GM18520 (cell line): ENCODE measurements at regions not wholly inside any gene's neighbourhood (a gene's known extent, or its start where the extent isn't known, plus 50 kb on each side); places are given as distances from the start of the nearest gene placed in this dataset.

Source experiments
- ATAC-seq: cut with Tn5 transposase; IDR thresholded peaks from one replicate; pipeline ENCODE4 v1.9.1; 2021; ENCODE audit not compliant: unreplicated experiment

GRCh38 chr11:26777372-26777808 lies 55.5 kb upstream of the SLC5A12 start:
- no peak for ATAC-seq

DNA sequence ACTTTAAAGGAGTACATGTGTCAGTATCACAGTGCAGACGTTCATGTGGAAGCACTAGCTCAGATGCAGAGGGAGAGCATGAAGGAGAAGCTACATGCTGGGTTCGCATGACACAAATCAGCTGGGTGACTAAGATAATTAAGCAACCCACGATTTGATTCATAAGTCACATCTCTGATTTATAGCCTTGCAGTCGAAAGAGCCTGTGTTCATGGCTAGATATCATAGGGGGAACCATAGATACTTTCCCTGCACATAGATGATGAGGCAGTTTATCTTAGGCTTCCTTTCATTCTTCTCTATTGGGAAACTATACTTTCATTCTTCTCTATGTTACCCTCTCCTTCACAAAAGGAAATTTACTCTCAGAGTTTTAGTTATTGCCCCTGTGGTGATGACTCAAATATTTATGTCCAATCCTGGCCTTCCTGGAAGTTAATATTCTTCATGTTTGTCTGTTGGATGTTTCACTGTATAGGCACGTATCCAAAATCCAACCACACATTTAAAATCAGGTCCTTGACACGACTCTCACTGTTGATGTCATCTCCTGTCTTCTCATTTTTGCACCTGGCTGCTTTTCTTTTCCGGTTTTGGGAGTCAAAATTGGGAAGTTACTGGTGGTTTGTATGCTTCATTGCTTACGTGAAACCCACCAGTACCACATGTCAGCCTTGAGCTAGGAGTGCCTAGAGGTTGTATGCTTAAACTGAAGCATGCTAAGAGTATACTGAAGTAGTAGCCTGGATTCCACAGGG lies 56.3 kb upstream of the SLC5A12 start:
- ATAC-seq = no peak

DNA sequence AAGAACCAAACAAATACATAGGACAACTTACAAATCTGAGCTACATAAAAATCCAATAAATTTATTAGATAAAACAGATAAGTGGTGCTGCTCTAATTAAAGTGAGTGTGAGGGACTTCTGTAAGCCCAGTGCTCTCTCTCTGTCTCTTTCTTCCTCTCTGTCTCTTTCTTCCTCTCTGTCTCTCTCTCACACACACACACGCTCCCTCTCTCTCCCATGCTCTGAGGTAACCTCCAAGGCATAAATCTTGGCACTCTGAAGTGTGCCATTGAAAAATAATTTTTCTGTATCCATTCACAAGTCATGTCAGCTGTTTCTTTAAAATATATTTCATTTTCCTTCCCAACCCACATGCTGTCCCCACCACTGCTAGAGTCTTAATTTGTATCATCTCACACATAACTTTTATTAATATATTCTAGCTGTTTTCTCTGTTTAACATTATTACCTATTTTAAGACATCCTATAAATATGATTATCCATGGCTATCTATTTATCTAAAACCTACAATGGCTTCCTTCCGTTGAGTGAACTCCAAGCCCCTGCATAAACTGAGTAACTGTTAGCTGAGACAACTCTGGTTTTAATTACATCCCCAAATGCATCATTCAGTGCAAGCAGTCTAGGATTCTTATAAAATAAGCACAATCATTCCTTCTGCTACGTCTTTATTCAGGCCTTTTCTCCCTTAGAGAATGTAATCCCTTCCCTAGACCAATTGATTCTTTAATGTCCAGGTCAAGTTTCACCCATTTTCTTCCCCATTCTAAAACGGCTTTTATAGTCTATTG lies 57.4 kb upstream of the SLC5A12 start:
- no peak for ATAC-seq

DNA sequence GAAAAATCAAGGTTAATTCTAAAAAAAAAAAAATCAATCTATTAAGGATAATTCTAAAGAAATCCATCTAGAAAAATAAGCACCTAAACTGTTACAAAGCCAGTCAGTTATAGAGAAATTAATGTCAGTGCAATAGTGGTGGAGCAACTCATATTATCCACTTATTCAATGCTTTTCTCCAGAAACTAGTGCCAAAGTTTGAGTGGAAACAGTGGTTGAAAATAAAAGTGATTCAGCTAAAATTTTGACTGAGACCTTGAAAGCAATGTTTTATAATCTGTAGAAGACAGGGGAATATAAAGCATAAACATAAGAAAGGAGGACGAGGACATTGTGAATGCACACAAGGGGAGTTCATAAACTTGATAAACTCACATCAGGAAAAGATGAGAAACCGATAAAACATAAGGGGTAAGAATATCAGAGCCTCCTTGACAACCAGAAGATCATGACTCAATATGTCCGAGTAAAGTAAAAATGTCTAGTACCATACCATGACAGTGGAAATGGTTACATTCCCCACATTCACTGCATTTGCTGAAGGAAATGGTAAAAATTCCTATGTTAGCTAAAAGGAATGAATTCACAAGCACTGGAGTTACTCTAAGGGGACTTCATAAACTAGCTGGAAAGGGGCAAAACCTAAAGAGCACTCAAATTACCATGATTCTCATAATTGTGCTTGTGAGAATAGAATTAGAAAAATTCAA lies 58.7 kb upstream of the SLC5A12 start:
- ATAC-seq = no peak

GRCh38 chr11:26782220-26782965 lies 60.5 kb upstream of the SLC5A12 start:
- no peak for ATAC-seq

- ATAC-seq = no peak
Observed at GRCh38 chr11:26783997-26784396, 62.1 kb upstream of the SLC5A12 start.

GRCh38 chr11:26790738-26791137 lies 68.9 kb upstream of the SLC5A12 start:
- no peak for ATAC-seq

DNA sequence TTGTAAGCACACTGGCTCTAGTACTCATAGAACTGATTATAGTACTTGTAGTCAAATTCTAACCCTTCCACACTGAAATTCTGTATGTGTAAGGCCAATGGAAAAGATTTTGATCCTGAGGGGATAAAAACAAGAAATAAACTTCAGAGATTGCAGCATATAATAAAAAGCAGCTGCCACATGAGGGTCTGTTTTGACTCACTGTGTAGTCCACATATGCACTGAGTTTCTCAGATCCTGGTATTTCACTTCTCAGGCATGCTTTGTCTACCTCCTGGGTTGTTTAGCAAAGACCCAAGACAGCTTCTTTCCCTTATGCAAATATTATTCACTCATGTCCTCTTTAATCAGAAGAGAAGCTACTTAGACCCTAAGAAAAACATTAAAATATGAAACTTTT lies 71.1 kb upstream of the SLC5A12 start:
- no peak for ATAC-seq

DNA sequence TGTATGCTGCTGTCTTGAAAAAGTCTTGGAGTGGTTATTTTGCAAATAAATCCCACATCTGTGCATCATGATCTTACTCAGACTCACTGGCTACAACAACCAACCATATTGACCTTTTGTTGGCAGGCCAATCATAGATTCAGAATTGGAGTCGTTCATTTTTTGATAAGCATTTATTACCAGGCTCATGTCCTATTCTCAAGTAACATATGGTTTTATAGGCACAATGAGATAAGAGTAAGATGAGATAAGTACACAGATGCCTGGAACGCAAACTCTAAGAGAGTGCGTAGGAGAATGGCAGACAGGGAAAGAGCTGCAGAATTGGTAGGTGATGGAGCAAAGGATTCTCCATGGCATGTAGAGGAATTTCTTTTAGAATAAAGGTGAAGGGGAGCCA lies 71.6 kb upstream of the SLC5A12 start:
- no peak for ATAC-seq

DNA sequence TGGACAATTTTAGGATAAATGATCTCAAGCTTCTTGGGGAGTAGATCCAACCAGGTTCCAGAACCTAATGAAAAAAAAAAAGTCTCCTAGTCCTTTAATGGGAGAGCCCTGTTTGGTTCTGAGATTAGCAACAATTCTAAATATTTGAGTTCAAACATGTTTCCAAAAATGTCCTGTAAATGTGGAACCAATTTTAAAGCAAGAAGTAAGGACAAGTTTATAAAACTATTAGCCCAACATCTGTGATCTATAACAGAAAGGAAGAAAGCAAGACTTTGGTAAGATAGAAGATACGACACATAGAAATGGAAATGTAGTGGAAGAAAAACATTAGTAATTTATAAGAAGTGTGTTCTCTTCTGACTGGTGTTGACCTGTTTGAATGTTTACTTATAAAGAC lies 79.7 kb upstream of the SLC5A12 start:
- no peak for ATAC-seq

DNA sequence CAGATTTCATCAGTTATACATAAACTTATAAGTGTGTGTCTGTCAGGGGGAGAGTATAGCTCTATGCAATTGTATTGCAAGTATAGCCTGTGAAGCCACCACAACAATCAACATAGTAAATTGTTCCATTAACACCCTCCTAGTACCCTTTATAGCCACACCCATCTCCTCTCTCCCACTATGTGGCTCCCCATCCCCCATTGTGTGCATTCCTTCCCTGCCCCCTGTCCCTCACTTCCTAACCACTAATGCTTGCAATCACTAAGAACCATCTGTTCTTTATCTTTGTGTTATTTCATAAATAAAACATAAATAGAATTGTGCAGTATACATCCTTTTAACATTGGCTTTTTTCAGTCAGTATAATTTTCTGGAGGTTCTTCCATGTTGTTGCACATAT lies 83.1 kb upstream of the SLC5A12 start:
- ATAC-seq = no peak

DNA sequence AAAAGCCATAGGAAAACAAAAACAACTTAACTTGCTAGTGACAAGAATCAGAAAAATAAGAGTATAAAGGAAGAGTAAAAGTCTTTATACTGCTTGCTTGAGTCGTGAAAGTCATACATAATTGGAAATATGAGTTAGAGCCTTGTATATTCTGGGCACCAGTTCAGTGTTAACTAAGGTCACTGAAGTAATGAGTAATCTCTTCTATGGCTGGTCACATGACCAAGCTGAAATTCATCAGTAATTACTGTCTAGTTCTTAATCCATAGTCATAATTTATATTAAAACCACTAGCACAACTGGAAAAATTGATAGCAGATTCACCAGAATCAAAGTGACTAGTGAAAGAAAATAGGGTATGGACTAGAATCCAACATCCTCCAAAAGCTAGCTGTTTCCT lies 84.4 kb upstream of the SLC5A12 start:
- ATAC-seq = no peak

- no peak for ATAC-seq
Observed at GRCh38 chr11:26820739-26821138, 98.9 kb upstream of the SLC5A12 start.

DNA sequence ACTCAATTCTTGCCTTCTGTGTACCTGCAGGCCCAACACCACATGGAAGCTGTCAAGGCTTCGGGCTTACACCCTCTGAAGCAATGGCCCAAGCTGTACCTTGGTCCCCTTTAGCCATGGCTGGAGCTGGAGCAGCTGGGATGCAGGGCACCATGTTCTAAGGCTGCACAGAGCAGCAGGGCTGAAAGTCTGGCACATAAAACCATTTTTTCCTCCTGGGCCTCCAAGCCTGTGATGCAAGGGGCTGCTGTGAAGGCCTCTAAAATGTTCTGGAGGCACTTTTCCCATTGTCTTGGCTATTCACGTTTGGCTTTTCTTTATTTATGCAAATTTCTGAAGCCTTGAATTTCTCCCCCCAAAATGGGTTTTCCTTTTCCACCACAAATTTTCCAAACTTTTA lies 102.1 kb upstream of the SLC5A12 start:
- ATAC-seq = no peak

DNA sequence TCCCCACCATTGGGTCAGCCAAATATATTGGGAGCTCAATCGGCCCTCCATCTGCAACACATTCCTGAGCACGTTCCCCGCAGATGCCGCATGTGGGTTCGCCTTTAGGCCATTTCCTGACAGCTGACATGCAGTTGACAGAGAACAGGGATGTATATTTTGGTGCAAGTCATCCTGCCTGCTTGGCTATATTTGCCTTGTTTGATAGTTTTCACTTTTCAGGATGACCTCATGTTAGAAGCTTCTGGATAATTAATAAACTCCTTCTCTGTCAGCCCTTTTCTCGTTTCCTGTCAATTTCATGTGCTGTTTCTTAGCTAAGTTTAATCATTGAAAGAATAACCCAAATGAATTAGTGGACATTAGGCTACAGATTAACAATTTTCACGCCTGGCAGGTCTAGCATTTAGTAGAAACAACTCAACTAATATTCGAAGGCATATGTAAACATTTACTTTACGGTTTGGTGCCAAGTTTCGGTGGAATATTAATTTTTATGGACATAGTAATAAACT lies 105.8 kb upstream of the SLC5A12 start:
- no peak for ATAC-seq

DNA sequence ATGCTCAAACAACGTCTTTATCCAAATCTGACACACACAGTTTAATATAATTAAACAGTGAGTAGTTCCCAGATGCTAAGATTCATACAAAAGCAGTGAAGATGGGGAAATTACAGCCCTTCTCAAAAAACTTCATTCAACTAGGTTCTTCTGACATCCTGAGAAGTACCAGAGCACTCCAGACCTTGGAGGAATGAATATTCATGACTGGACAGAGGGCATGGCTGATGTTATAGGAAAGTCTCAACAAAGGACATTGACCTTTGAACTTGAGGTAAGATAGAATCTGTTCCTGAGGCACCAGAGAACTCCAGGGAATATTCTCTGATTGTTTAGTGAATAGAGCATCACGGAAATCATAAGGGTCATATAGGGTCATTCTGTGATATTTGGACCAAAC lies 106.4 kb upstream of the SLC5A12 start:
- no peak for ATAC-seq

DNA sequence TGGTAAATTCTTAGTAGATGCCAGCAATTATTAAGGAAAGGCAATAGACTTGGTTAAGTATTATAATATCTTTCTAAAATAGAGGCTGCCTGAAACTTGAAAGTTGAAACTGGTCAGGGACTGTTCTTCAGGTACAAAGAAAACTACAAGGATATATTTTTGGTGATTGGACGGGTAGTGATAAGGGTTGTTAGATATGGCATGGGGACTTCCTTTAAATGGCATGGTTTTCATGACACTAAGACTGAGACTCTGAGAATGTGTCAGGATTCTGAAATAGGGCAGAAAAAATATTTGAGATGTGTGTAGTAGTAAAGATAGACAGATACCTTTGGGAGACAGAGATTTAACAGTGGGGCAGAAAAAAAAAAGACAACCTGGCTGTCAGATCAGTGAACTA lies 108.4 kb upstream of the SLC5A12 start:
- no peak for ATAC-seq

DNA sequence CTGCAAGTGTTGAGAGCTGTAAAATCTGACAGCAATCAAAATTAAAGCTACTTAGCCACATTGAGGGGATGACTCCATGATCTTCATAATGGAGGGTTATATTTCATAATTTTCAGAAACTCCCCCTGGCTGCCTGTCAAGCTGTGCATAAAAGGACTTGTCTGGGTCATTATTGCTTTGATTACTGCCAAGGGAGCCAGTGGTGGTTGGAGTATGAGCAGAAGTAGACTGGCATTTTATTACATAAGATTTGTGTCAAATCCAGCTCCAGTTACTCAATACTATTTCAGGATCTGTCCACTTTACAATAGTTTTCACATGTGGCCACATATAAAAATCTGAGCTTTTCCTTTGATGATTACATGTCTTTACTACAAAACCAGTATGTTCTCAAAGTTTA lies 108.9 kb upstream of the SLC5A12 start:
- no peak for ATAC-seq

GRCh38 chr11:26834601-26835000 lies 112.7 kb upstream of the SLC5A12 start:
- ATAC-seq = no peak

GRCh38 chr11:26835611-26836010 lies 113.8 kb upstream of the SLC5A12 start:
- ATAC-seq = no peak

- no peak for ATAC-seq
Observed at GRCh38 chr11:26837154-26837553, 115.3 kb upstream of the SLC5A12 start.
